ENCODE measurements at regions not wholly inside any gene's neighbourhood (a gene's known extent, or its start where the extent isn't known, plus 50 kb on each side); places are given as distances from the start of the nearest gene placed in this dataset.

DNA sequence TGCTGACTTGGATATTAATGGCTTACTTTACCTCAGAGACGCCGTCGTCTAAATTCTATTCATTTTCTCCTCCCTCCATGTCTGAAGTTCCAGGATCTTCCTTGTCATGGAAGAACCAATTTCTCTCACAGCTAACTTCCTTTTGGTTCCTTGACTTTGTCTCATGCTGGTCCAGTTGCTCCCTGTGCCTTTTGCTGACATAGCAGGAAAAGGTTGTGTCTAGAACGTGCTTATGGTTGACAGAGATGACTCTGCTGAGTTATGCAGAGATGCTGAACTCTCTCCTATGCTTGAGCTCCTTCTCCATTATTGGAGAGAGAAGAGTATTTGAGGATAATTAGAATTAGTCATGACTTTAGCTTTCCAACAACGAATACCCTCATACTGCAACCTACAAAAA is 1338.9 kb downstream of the MAT2B start:
- TF ChIP-seq, protein P1, sequence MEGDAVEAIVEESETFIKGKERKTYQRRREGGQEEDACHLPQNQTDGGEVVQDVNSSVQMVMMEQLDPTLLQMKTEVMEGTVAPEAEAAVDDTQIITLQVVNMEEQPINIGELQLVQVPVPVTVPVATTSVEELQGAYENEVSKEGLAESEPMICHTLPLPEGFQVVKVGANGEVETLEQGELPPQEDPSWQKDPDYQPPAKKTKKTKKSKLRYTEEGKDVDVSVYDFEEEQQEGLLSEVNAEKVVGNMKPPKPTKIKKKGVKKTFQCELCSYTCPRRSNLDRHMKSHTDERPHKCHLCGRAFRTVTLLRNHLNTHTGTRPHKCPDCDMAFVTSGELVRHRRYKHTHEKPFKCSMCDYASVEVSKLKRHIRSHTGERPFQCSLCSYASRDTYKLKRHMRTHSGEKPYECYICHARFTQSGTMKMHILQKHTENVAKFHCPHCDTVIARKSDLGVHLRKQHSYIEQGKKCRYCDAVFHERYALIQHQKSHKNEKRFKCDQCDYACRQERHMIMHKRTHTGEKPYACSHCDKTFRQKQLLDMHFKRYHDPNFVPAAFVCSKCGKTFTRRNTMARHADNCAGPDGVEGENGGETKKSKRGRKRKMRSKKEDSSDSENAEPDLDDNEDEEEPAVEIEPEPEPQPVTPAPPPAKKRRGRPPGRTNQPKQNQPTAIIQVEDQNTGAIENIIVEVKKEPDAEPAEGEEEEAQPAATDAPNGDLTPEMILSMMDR (IDR thresholded peaks at IDR 0.05 in 2 of 3, conservative IDR thresholded peaks at IDR 0.05 in 1 of 3; ENCODE audit: control insufficient read depth in 2 of 3, extremely low read depth in 1 of 3, insufficient read depth in 1 of 3, low read depth in 3 of 3, low read length in 3 of 3) = no peak
- TF ChIP-seq HDAC2 (IDR thresholded peaks at IDR 0.05) (no peak), ZNF384 (IDR thresholded peaks at IDR 0.05; ENCODE audit: borderline replicate concordance, low read depth, low read length) (no peak)

Data from GM12878 (cell line).